HL-60 (cell line): ENCODE measurements at regions not wholly inside any gene's neighbourhood (a gene's known extent, or its start where the extent isn't known, plus 50 kb on each side); places are given as distances from the start of the nearest gene placed in this dataset.

Experiments used
- DNase-seq, 2 experiments: peaks; one replicate each; pipeline ENCODE4 v3.0.0-alpha.2; 2010 to 2020; ENCODE audit warnings: low read depth in 1 of 2, low spot score in 1 of 2
- H3K27ac ChIP-seq: fragments of 250-450 bp; sonication (Bioruptor Pico); replicated peaks from 2 replicates; pipeline ENCODE4 v1.5.1; 2020; ENCODE audit warnings: mild to moderate bottlenecking, moderate library complexity
- H3K27me3 ChIP-seq: fragments of 250-450 bp; sonication (Bioruptor Pico); 2 replicates; pipeline ENCODE4 v1.5.1; 2021; ENCODE audit warnings: mild to moderate bottlenecking, moderate library complexity; ENCODE audit not compliant: insufficient read depth, poor library complexity, severe bottlenecking
- H3K4me3 ChIP-seq: replicated peaks from 2 replicates; pipeline ENCODE4 v1.5.1; 2011; ENCODE audit warnings: mild to moderate bottlenecking, control low read depth, low read length; ENCODE audit not compliant: insufficient read depth
- GABPA ChIP-seq: IDR thresholded peaks from 2 replicates; pipeline ENCODE4 v1.6.1; 2012; ENCODE audit warnings: low read depth
- POLR2AphosphoS5 ChIP-seq: IDR thresholded peaks from 2 replicates; pipeline ENCODE4 v1.6.1; 2012; ENCODE audit warnings: low read depth
- SPI1 ChIP-seq: IDR thresholded peaks from 2 replicates; pipeline ENCODE4 v1.6.1; 2012; ENCODE audit warnings: low read depth, mild to moderate bottlenecking, borderline replicate concordance
- TF ChIP-seq, protein P1 (sequence below): IDR thresholded peaks from 2 replicates; pipeline ENCODE4 v1.6.1; 2012; ENCODE audit warnings: low read depth; ENCODE audit not compliant: insufficient replicate concordance
- TF ChIP-seq, protein P2 (sequence below): IDR thresholded peaks from one replicate; pipeline ENCODE4 v1.5.1; 2011; ENCODE audit warnings: low read length, control low read depth, inconsistent platforms; ENCODE audit not compliant: insufficient read depth

- TF ChIP-seq, protein P1, sequence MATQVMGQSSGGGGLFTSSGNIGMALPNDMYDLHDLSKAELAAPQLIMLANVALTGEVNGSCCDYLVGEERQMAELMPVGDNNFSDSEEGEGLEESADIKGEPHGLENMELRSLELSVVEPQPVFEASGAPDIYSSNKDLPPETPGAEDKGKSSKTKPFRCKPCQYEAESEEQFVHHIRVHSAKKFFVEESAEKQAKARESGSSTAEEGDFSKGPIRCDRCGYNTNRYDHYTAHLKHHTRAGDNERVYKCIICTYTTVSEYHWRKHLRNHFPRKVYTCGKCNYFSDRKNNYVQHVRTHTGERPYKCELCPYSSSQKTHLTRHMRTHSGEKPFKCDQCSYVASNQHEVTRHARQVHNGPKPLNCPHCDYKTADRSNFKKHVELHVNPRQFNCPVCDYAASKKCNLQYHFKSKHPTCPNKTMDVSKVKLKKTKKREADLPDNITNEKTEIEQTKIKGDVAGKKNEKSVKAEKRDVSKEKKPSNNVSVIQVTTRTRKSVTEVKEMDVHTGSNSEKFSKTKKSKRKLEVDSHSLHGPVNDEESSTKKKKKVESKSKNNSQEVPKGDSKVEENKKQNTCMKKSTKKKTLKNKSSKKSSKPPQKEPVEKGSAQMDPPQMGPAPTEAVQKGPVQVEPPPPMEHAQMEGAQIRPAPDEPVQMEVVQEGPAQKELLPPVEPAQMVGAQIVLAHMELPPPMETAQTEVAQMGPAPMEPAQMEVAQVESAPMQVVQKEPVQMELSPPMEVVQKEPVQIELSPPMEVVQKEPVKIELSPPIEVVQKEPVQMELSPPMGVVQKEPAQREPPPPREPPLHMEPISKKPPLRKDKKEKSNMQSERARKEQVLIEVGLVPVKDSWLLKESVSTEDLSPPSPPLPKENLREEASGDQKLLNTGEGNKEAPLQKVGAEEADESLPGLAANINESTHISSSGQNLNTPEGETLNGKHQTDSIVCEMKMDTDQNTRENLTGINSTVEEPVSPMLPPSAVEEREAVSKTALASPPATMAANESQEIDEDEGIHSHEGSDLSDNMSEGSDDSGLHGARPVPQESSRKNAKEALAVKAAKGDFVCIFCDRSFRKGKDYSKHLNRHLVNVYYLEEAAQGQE = no peak
- TF ChIP-seq GABPA (no peak), SPI1 (no peak)
- TF ChIP-seq, protein P2, sequence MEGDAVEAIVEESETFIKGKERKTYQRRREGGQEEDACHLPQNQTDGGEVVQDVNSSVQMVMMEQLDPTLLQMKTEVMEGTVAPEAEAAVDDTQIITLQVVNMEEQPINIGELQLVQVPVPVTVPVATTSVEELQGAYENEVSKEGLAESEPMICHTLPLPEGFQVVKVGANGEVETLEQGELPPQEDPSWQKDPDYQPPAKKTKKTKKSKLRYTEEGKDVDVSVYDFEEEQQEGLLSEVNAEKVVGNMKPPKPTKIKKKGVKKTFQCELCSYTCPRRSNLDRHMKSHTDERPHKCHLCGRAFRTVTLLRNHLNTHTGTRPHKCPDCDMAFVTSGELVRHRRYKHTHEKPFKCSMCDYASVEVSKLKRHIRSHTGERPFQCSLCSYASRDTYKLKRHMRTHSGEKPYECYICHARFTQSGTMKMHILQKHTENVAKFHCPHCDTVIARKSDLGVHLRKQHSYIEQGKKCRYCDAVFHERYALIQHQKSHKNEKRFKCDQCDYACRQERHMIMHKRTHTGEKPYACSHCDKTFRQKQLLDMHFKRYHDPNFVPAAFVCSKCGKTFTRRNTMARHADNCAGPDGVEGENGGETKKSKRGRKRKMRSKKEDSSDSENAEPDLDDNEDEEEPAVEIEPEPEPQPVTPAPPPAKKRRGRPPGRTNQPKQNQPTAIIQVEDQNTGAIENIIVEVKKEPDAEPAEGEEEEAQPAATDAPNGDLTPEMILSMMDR = no peak
- Histone ChIP-seq H3K4me3 (no peak overlapping the region), H3K27me3 (no peaks in the 10 kb centered on the region), H3K27ac (no peak overlapping the region)
- DNase-seq = no peak
These were observed 55.4 kb upstream of the PLAC1 start for GRCh38 chrX:134713618-134714107.

GRCh38 chrX:134712272-134712671 is 54.0 kb upstream of the PLAC1 start:
- DNase-seq = no peak
- Histone ChIP-seq H3K27me3 (no peaks in the 10 kb centered on the region), H3K27ac (no peak overlapping the region), H3K4me3 (no peak overlapping the region)
- TF ChIP-seq SPI1 = no peak

- H3K4me3 ChIP-seq = no peak overlapping the region
- TF ChIP-seq, protein P2 = no peak
- no peak for TF ChIP-seq POLR2AphosphoS5
- TF ChIP-seq, protein P1 = no peak
- no peak for TF ChIP-seq GABPA
- TF ChIP-seq SPI1 = no peak
- DNase-seq = no peak
- H3K27ac ChIP-seq = no peak overlapping the region
- H3K27me3 ChIP-seq = no peaks in the 10 kb centered on the region
These were observed 53.1 kb upstream of the PLAC1 start for GRCh38 chrX:134711135-134711921.
